Omental fat pad (tissue), 3 donors: ENCODE measurements at regions not wholly inside any gene's neighbourhood (a gene's known extent, or its start where the extent isn't known, plus 50 kb on each side); places are given as distances from the start of the nearest gene placed in this dataset.
"Not testable (repeated sequence)": the region's sequence is repeated elsewhere in the genome, so short reads cannot be mapped to it uniquely, and the experiment has no call there.

Experiments
- ATAC-seq: fragments of 150-250 bp; one replicate; pipeline ENCODE4 v1.9.1; 2016; ENCODE audit warnings: mild to moderate bottlenecking, moderate library complexity; ENCODE audit not compliant: low FRiP score
- DNase-seq: peaks from one replicate; pipeline ENCODE4 v3.0.0-alpha.2; 2019; ENCODE audit warnings: low spot score
- TF ChIP-seq, protein P1 (sequence below), 3 donors: fragments of 450-650 bp; IDR thresholded peaks; one replicate each; pipeline ENCODE4 v1.5.1; 2016 to 2017; ENCODE audit warnings: antibody characterized with exemption in 3 of 3, mild to moderate bottlenecking in 3 of 3, moderate library complexity in 2 of 3

DNA sequence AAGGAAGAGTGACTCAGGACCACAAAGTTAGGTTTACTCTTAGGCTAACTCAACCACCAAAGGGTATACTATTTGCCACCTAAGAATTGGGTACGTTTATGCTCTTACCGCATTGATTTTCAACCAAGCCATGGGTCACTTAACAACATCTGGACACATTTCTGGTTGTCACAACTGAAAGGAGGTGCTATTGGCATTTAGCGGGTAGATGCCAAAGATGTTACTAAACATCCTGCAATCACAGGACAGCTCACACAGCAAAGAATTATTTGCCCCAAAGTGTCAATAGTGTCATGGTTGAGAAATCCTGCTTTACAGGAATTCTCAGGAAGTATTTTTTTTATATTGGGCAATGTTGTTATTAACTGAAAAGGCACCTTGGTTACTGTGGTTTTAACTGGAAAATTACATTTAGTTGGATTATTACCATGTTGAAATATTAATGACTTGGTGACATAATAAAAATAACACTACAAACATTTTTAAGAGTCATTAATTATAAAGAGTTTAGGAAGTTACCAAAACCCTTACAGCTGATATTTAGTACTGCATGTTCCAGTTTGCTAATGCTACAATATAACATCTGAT is 185.0 kb upstream of the TMEM196 start:
- TF ChIP-seq, protein P1, sequence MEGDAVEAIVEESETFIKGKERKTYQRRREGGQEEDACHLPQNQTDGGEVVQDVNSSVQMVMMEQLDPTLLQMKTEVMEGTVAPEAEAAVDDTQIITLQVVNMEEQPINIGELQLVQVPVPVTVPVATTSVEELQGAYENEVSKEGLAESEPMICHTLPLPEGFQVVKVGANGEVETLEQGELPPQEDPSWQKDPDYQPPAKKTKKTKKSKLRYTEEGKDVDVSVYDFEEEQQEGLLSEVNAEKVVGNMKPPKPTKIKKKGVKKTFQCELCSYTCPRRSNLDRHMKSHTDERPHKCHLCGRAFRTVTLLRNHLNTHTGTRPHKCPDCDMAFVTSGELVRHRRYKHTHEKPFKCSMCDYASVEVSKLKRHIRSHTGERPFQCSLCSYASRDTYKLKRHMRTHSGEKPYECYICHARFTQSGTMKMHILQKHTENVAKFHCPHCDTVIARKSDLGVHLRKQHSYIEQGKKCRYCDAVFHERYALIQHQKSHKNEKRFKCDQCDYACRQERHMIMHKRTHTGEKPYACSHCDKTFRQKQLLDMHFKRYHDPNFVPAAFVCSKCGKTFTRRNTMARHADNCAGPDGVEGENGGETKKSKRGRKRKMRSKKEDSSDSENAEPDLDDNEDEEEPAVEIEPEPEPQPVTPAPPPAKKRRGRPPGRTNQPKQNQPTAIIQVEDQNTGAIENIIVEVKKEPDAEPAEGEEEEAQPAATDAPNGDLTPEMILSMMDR (IDR thresholded peaks at IDR 0.05): no peak
- DNase-seq (no peak), ATAC-seq (peak; percentile 88)

DNA sequence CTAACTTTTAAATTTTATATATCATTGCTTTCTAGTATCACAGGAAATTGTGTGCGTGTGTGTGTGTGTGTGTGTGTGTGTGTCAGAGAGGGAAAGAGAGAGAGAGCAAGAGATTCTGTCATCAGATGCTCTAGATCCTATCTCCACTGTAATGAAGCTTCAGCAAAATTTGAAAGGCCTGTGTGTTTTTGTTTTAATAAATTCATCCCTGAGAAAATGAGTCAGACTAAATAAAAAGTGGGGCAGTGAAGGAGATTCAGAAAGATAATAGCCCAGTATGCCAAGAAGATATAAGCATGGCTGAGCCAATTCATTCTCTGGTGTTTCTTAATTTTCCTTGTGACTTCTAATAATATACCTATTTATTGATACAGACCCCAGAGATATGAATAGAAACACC is 184.2 kb upstream of the TMEM196 start:
- ATAC-seq (no peak), DNase-seq (no peak)
- TF ChIP-seq, protein P1 (IDR thresholded peaks at IDR 0.05): no peak

DNA sequence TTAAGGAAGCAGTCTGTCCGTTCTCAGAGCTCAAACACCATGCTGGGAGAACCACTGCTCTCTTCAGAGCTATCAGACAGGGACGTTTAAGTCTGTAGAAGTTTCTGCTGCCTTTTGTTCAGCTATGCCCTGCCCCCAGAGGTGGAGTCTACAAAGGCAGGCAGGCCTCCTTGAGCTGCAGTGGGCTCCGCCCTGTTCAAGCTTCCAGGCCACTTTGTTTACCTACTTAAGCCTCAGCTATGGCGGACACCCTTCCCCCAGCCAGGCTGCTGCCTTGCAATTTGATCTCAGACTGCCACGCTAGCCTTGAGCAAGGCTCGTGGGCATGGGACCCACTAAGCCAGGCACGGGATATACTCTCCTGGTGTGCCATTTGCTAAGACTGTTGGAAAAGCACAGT is 180.7 kb upstream of the TMEM196 start:
- not testable (repeated sequence) for DNase-seq, ATAC-seq

DNA sequence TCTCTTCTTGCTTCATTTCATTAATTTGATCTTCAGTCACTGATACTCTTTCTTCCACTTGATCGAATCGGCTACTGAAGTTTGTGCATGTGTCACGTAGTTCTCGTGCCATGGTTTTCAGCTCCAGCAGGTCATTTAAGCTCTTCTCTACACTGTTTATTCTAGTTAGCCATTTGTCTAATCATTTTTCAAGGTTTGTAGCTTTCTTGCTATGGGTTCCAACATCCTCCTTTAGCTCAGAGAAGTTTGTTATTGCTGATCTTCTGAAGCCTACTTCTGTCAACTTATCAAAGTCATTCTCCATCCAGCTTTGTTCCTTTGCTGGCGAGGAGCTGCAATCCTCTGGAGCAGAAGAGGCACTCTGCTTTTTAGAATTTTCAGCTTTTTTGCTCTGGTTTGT is 180.0 kb upstream of the TMEM196 start:
- ATAC-seq: not testable (repeated sequence)

DNA sequence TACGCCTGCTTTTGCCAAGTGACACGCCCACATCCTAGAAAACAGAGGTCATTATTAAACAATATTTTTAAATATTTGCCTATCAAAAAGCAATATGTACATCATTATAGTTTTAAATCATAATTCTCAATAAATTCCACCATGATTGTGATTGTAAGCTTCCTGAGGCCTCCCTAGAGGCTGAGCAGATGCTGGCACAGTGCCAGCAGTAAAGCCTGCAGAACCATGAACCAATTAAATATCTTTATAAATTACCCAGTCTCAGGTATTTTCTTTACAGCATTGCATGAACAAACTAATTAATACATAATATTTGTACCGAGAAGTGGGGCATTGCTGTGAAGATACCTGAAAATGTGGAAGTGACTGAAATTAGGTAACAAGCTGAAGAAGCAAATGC is 174.7 kb upstream of the TMEM196 start:
- DNase-seq (no peak), ATAC-seq (no peak)
- TF ChIP-seq, protein P1 (IDR thresholded peaks at IDR 0.05): no peak

More for the DNA sequence above, 180.0 kb upstream of the TMEM196 start:
- not testable (repeated sequence) for DNase-seq

DNA sequence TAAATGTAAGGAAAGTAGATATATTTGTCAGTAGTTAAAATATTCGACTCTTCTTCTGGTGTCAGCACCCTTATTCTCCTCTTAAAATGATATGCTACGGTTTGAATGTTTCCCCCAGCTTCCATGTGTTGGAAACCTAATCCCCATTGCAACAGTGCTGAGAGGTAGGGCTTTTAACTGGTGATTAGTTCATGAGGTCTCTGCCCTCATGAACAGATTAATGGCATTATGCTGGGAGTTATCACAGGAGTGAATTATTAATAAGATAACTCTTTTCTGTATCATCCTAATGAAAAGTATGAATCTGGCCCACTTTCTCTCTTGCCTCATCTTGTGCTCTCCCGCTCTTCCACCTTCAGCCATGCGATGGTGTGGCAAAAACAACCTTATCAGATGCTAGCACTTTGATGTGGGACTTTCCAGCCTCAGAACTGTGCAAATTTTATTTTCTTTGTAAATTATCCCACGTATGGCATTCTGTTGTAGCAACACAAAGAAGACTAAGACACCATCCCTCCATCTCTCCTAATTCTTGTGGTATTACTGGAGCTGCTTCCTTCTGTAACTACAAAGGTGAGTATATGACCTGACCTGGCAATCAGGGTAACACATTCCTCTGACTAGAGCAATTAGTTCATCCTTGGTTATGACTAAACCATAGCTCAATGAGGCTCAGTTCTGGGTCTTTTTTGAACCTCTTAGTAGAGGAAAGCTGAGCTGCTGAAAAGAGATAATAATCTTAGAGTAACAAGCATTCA is 171.1 kb upstream of the TMEM196 start:
- ATAC-seq: peak; percentile 88
- no peak for DNase-seq
- TF ChIP-seq, protein P1 (IDR thresholded peaks at IDR 0.05): no peak

DNA sequence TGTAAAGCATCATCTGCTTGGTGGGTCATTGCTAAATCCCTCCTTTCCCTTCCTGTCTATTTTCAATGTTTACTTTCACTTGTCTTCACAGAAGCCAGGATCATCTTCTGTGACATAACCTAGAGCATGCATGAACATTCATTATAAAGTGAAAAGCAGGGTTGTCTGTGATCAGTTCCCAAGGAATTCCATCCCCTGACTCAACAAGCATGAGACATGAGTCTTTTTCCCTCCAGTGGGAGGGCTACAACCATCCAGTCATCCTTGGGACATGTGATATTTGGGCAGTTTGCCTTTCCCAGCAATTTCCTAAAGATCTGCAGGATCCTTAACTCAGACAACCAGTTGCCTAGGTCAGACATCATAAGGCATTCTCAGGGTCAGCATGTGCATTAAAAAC is 166.3 kb upstream of the TMEM196 start:
- ATAC-seq (peak; percentile 39), DNase-seq (no peak)
- TF ChIP-seq, protein P1 (IDR thresholded peaks at IDR 0.05): no peak

DNA sequence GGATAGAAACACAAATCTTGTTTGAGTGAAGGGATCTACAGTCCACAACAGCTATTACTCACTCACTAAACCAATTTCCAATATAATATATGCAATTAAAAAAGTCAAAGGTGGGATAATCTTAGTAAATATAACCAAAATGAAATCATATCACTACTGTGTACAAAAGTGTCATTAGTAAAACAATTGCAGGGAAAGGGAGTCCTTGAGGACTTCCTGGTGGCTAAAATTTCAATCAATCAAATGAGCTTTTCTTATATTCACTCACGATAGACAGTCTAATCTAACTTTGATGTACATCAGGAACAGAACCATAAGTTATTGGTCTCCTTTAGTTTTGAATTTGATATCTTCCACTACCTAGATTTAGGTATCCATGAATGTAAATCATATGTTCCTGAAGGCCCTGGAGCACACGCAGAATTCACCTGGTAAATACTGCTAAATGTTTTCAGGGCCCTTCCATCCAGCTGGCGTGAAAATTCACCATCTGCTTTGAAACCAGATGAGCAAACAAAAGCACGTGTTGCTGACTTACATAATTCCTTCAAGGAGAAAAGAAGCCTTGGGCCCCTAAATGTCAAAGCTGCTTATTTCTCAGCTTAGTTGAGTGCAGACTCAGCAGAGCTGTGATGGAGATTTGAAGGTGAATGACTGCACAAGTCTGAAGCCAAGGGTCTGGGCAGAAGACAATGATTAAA is 159.3 kb upstream of the TMEM196 start:
- DNase-seq (no peak), ATAC-seq (no peak)
- TF ChIP-seq, protein P1 (IDR thresholded peaks at IDR 0.05): no peak
